SK-N-SH (cell line): ENCODE measurements at regions not wholly inside any gene's neighbourhood (a gene's known extent, or its start where the extent isn't known, plus 50 kb on each side); places are given as distances from the start of the nearest gene placed in this dataset.

Experiments
- CTCF ChIA-PET: fragments of 300-600, 350-600 bp; formaldehyde crosslinking; extraction: SDS; loops from one replicate; lab custom pipeline; 2021; lab: Yijun Ruan, JAX
- POLR2A ChIA-PET: fragments of 350-600 bp; sonication (Branson Sonifier 250); formaldehyde crosslinking; extraction: SDS; loops from one replicate; lab custom pipeline; 2020; ENCODE audit warnings: antibody characterized with exemption, inconsistent platforms; lab: Yijun Ruan, JAX
- DNase-seq: peaks from one replicate; pipeline ENCODE4 v3.0.0; 2012
- H2AFZ ChIP-seq: fragments of 200-600 bp; sonication (generic); 2 replicates; pipeline ENCODE4 v1.8.1; 2016; ENCODE audit warnings: antibody characterized with exemption, mild to moderate bottlenecking, low read depth
- H3F3A ChIP-seq: fragments of 200-600 bp; sonication (generic); replicated peaks from 2 replicates; pipeline ENCODE3; 2016; ENCODE audit warnings: antibody characterized with exemption, mild to moderate bottlenecking; ENCODE audit not compliant: insufficient read depth
- H3K27ac ChIP-seq, 2 experiments: fragments of 200-500 bp in 1 of 2; fragments of 200-600 bp in 1 of 2; sonication (Bioruptor generic) in 1 of 2; sonication (generic), shearing (Covaris generic) in 1 of 2; 2 replicates each; pipeline versions ENCODE4 v1.5.1 to v1.6.1; 2014 to 2016; ENCODE audit warnings: low read depth in 2 of 2, inconsistent platforms in 1 of 2, low read length in 1 of 2, mild to moderate bottlenecking in 1 of 2, mixed read lengths in 1 of 2
- H3K27me3 ChIP-seq: fragments of 200-600 bp; sonication (generic), shearing (Covaris generic); 2 replicates; pipeline ENCODE4 v1.6.1; 2016; ENCODE audit warnings: mixed run types; ENCODE audit not compliant: insufficient read depth
- H3K36me3 ChIP-seq, 2 experiments: fragments of 200-500 bp in 1 of 2; fragments of 200-600 bp in 1 of 2; sonication (Bioruptor generic) in 1 of 2; sonication (generic) in 1 of 2; replicated peaks in 1 of 2; 2 replicates each; pipeline versions ENCODE3 to v1.5.1; 2014 to 2016; ENCODE audit warnings: low read length in 1 of 2, mild to moderate bottlenecking in 1 of 2; ENCODE audit not compliant: insufficient read depth in 2 of 2, control insufficient read depth in 1 of 2
- H3K4me1 ChIP-seq, 2 experiments: fragments of 200-500 bp in 1 of 2; fragments of 200-600 bp in 1 of 2; sonication (Bioruptor generic) in 1 of 2; sonication (generic), shearing (Covaris generic) in 1 of 2; 2 replicates each; pipeline versions ENCODE4 v1.5.1 to v1.6.1; 2014 to 2016; ENCODE audit warnings: low read depth in 1 of 2, low read length in 1 of 2, mixed run types in 1 of 2; ENCODE audit not compliant: insufficient read depth in 2 of 2, control insufficient read depth in 1 of 2
- H3K4me2 ChIP-seq: fragments of 200-600 bp; sonication (generic), shearing (Covaris generic); 2 replicates; pipeline ENCODE4 v1.6.1; 2017; ENCODE audit warnings: mixed run types
- H3K4me3 ChIP-seq, 2 experiments: fragments of 200-500 bp in 1 of 2; fragments of 200-600 bp in 1 of 2; sonication (Bioruptor generic) in 1 of 2; sonication (generic), shearing (Covaris generic) in 1 of 2; 2 replicates each; pipeline versions ENCODE4 v1.5.1 to v1.8.1; 2014 to 2016; ENCODE audit warnings: low read depth in 2 of 2, inconsistent platforms in 1 of 2, low read length in 1 of 2, mild to moderate bottlenecking in 1 of 2, mixed read lengths in 1 of 2, moderate library complexity in 1 of 2
- H3K79me2 ChIP-seq: fragments of 200-600 bp; sonication (generic); 2 replicates; pipeline ENCODE4 v1.8.1; 2017; ENCODE audit warnings: mild to moderate bottlenecking; ENCODE audit not compliant: insufficient read depth
- H3K9ac ChIP-seq: fragments of 200-600 bp; sonication (generic); 2 replicates; pipeline ENCODE4 v1.6.1; 2017; ENCODE audit warnings: mixed run types
- H3K9me2 ChIP-seq: fragments of 200-600 bp; sonication (generic); 2 replicates; pipeline ENCODE4 v1.6.1; 2017; ENCODE audit warnings: mixed run types
- H3K9me3 ChIP-seq: fragments of 200-600 bp; sonication (generic); 2 replicates; pipeline ENCODE4 v1.6.1; 2017; ENCODE audit warnings: mixed run types, mild to moderate bottlenecking, moderate library complexity
- H4K20me1 ChIP-seq: fragments of 200-600 bp; sonication (generic); 2 replicates; pipeline ENCODE4 v1.6.1; 2017; ENCODE audit warnings: mild to moderate bottlenecking, mixed run types; ENCODE audit not compliant: insufficient read depth
- CHD2 ChIP-seq: fragments of 150-350 bp; IDR thresholded peaks from 2 replicates; pipeline ENCODE4 v1.6.1; 2018; ENCODE audit warnings: low read length; ENCODE audit not compliant: partially characterized antibody
- EP300 ChIP-seq, 2 experiments: IDR thresholded peaks; 2 replicates each; pipeline versions ENCODE4 v1.4.0 to v1.6.1; 2012; ENCODE audit warnings: borderline replicate concordance in 1 of 2, low read depth in 1 of 2, low read length in 1 of 2
- EZH2phosphoT487 ChIP-seq: fragments of 200-600 bp; sonication (generic); IDR thresholded peaks from 2 replicates; pipeline ENCODE4 v1.6.1; 2017; ENCODE audit warnings: low read depth, mixed run types, mild to moderate bottlenecking, antibody characterized with exemption, moderate library complexity, borderline replicate concordance
- FOSL2 ChIP-seq: IDR thresholded peaks from 2 replicates; pipeline ENCODE4 v1.4.0; 2012; ENCODE audit warnings: low read depth, mild to moderate bottlenecking, moderate library complexity, borderline replicate concordance
- FOXM1 ChIP-seq: IDR thresholded peaks from 2 replicates; pipeline ENCODE4 v1.4.0; 2012; ENCODE audit warnings: low read depth, mild to moderate bottlenecking
- GABPA ChIP-seq: IDR thresholded peaks from 2 replicates; pipeline ENCODE4 v1.4.0; 2012; ENCODE audit warnings: low read depth, mild to moderate bottlenecking
- GATA2 ChIP-seq: sonication (generic); formaldehyde crosslinking; IDR thresholded peaks from 2 replicates; pipeline ENCODE4 v1.5.0; 2020; ENCODE audit warnings: mild to moderate bottlenecking, missing genetic modification reagents
- IRF3 ChIP-seq: fragments of 150-350 bp; IDR thresholded peaks from 2 replicates; pipeline ENCODE4 v1.6.1; 2016; ENCODE audit warnings: mild to moderate bottlenecking, low read depth, low read length
- JUND ChIP-seq: IDR thresholded peaks from 2 replicates; pipeline ENCODE4 v1.4.0; 2012
- MAX ChIP-seq: IDR thresholded peaks from 2 replicates; pipeline ENCODE4 v1.4.0; 2012; ENCODE audit warnings: low read depth
- MXI1 ChIP-seq: IDR thresholded peaks from 2 replicates; pipeline ENCODE4 v1.6.1; 2012; ENCODE audit warnings: mild to moderate bottlenecking, low read depth, low read length, improper control_type of control experiment
- POLR2AphosphoS5 ChIP-seq: IDR thresholded peaks from 2 replicates; pipeline ENCODE4 v1.6.1; 2012; ENCODE audit warnings: low read depth, low read length
- RAD21 ChIP-seq: IDR thresholded peaks from 2 replicates; pipeline ENCODE4 v1.6.1; 2012; ENCODE audit warnings: mild to moderate bottlenecking, low read length
- REST ChIP-seq: IDR thresholded peaks from 2 replicates; pipeline ENCODE4 v1.6.1; 2012; ENCODE audit warnings: mild to moderate bottlenecking, low read depth, low read length, moderate library complexity
- RFX5 ChIP-seq: IDR thresholded peaks from 2 replicates; pipeline ENCODE4 v1.6.1; 2012; ENCODE audit warnings: mild to moderate bottlenecking, improper control_type of control experiment, low read length
- RXRA ChIP-seq: IDR thresholded peaks from 2 replicates; pipeline ENCODE4 v1.4.0; 2012; ENCODE audit warnings: low read depth, mild to moderate bottlenecking, borderline replicate concordance
- SIN3A ChIP-seq: IDR thresholded peaks from 2 replicates; pipeline ENCODE4 v1.6.1; 2012; ENCODE audit warnings: low read depth, mild to moderate bottlenecking, low read length, moderate library complexity, borderline replicate concordance
- SMC3 ChIP-seq: IDR thresholded peaks from 2 replicates; pipeline ENCODE4 v1.6.1; 2012; ENCODE audit warnings: low read depth, low read length, improper control_type of control experiment
- TAF1 ChIP-seq: IDR thresholded peaks from 2 replicates; pipeline ENCODE4 v1.6.1; 2012; ENCODE audit warnings: low read depth, mild to moderate bottlenecking, low read length, moderate library complexity, borderline replicate concordance
- TEAD4 ChIP-seq: IDR thresholded peaks from 2 replicates; pipeline ENCODE4 v1.4.0; 2012; ENCODE audit warnings: mild to moderate bottlenecking, borderline replicate concordance; ENCODE audit not compliant: insufficient read depth
- YY1 ChIP-seq: IDR thresholded peaks from 2 replicates; pipeline ENCODE4 v1.4.0; 2012; ENCODE audit warnings: low read depth, mild to moderate bottlenecking
- WGBS: methylation state at CpG from one replicate; pipeline ENCODE4 v1.1.6; 2017; ENCODE audit warnings: low lambda C conversion rate; 5-methylcytosine and 5-hydroxymethylcytosine counted together

GRCh38 chr5:12840972-12841371 is 936.7 kb upstream of the CTNND2 start:
- Histone ChIP-seq H3F3A (no peaks in the 10 kb centered on the region), H3K27ac (no peak overlapping the region), H3K9me3 (no peaks in the 10 kb centered on the region; the same call in 1 of the 2 replicates), H3K27me3 (no peaks in the 10 kb centered on the region), H3K9me2 (no peaks in the 10 kb centered on the region; the same call in 1 of the 2 replicates), H3K4me2 (no peak overlapping the region), H2AFZ (no peak overlapping the region), H3K36me3 (no peaks in the 10 kb centered on the region), H3K9ac (no peak overlapping the region), H3K79me2 (no peaks in the 10 kb centered on the region), H4K20me1 (no peaks in the 10 kb centered on the region), H3K4me3 (no peak overlapping the region), H3K4me1 (no peaks in the 10 kb centered on the region)
- TF ChIP-seq GABPA (no peak), TEAD4 (no peak), IRF3 (no peak), RFX5 (no peak), EP300 (IDR thresholded peaks at IDR 0.05; ENCODE audit: borderline replicate concordance in 1 of 2, low read depth in 1 of 2, low read length in 1 of 2) (no peak)
- no peak for DNase-seq
- WGBS, result under 1% methylated on average over 4 of the region's 4 CpGs
- ChIA-PET CTCF (no interaction called here), POLR2A (no interaction called here)

GRCh38 chr5:12837592-12837991 is 933.3 kb upstream of the CTNND2 start:
- Histone ChIP-seq H3K9ac (no peak overlapping the region), H3K4me3 (no peak overlapping the region), H3F3A (no peaks in the 10 kb centered on the region), H3K9me2 (no peaks in the 10 kb centered on the region; the same call in 1 of the 2 replicates), H3K27me3 (no peaks in the 10 kb centered on the region), H3K79me2 (no peaks in the 10 kb centered on the region), H2AFZ (no peak overlapping the region), H3K9me3 (no peaks in the 10 kb centered on the region), H4K20me1 (no peaks in the 10 kb centered on the region), H3K4me2 (no peak overlapping the region), H3K36me3 (no peaks in the 10 kb centered on the region), H3K4me1 (no peaks in the 10 kb centered on the region), H3K27ac (no peak overlapping the region)
- DNase-seq, result no peak
- ChIA-PET POLR2A (no interaction called here), CTCF (no interaction called here)
- 8% methylated on average over 5 of the region's 5 CpGs for WGBS
- TF ChIP-seq FOSL2 (no peak), EZH2phosphoT487 (no peak), GATA2 (CRISPR knock-in tag) (no peak), TAF1 (no peak), MAX (no peak), JUND (no peak), MXI1 (no peak), FOXM1 (no peak), TEAD4 (no peak), SIN3A (no peak), YY1 (no peak), SMC3 (no peak), POLR2AphosphoS5 (no peak), REST (no peak), RAD21 (no peak), RFX5 (no peak), RXRA (no peak), CHD2 (no peak)
